Caco-2 (cell line): ENCODE measurements at regions not wholly inside any gene's neighbourhood (a gene's known extent, or its start where the extent isn't known, plus 50 kb on each side); places are given as distances from the start of the nearest gene placed in this dataset.
A peak's percentile ranks its signal among the peaks of the same experiment; 100 is the strongest.

Source experiments
- BruUV-seq: library from RNA; stranded (reverse); fragments of 400-500 nt; replicated peaks from 2 replicates; lab custom pipeline; 2021; lab: Mats Ljungman, UMichigan
- CTCF ChIA-PET: fragments of 300-600 bp; sonication (Branson Sonifier 250); formaldehyde crosslinking; loops from one replicate; lab custom pipeline; 2022; ENCODE audit warnings: antibody characterized with exemption; lab: Charles Lee
- POLR2A ChIA-PET: fragments of 300-600 bp; sonication (Branson Sonifier 250); formaldehyde crosslinking; loops from one replicate; lab custom pipeline; 2022; ENCODE audit warnings: antibody characterized with exemption; lab: Charles Lee
- DNase-seq, 2 experiments: peaks; one replicate each; pipeline versions ENCODE4 v3.0.0 to v3.0.0-alpha.2; 2020 to 2022
- H3K27me3 ChIP-seq: replicated peaks from 2 replicates; pipeline ENCODE4 v1.6.0; 2011; ENCODE audit warnings: low read length; ENCODE audit not compliant: control insufficient read depth, insufficient read depth
- H3K36me3 ChIP-seq: 2 replicates; pipeline ENCODE4 v1.5.1; 2011; ENCODE audit warnings: low read length; ENCODE audit not compliant: control insufficient read depth, insufficient read depth
- H3K4me1 ChIP-seq: fragments of 250-450 bp; sonication (Bioruptor Pico); 2 replicates; pipeline ENCODE4 v1.5.1; 2020; ENCODE audit warnings: mild to moderate bottlenecking
- H3K4me3 ChIP-seq: 2 replicates; pipeline ENCODE4 v1.5.1; 2011; ENCODE audit warnings: low read depth, mild to moderate bottlenecking, control low read depth, low read length
- H3K9me3 ChIP-seq: fragments of 250-450 bp; sonication (Bioruptor Pico); 2 replicates; pipeline ENCODE4 v1.5.1; 2020; ENCODE audit warnings: mild to moderate bottlenecking, moderate library complexity
- H3K27ac Mint-ChIP-seq: one replicate; pipeline ENCODE4 v1.8.0; 2022; ENCODE audit warnings: mixed read lengths; ENCODE audit not compliant: unreplicated experiment
- H3K27me3 Mint-ChIP-seq: one replicate; pipeline ENCODE4 v1.8.0; 2022; ENCODE audit warnings: mixed read lengths; ENCODE audit not compliant: insufficient read depth, unreplicated experiment
- H3K36me3 Mint-ChIP-seq: one replicate; pipeline ENCODE4 v1.8.0; 2022; ENCODE audit warnings: mild to moderate bottlenecking, mixed read lengths; ENCODE audit not compliant: insufficient read depth, unreplicated experiment
- H3K4me1 Mint-ChIP-seq: one replicate; pipeline ENCODE4 v1.8.0; 2022; ENCODE audit warnings: low read depth, mixed read lengths; ENCODE audit not compliant: unreplicated experiment
- H3K4me3 Mint-ChIP-seq: one replicate; pipeline ENCODE4 v1.8.0; 2022; ENCODE audit warnings: mild to moderate bottlenecking, moderate library complexity, mixed read lengths; ENCODE audit not compliant: unreplicated experiment
- H3K9me3 Mint-ChIP-seq: one replicate; pipeline ENCODE4 v1.8.0; 2022; ENCODE audit warnings: mixed read lengths; ENCODE audit not compliant: unreplicated experiment
- CTCF ChIP-seq, 2 experiments: fragments of 200-600 bp in 1 of 2; IDR thresholded peaks; 1 replicate in 1 of 2; 2 replicates in 1 of 2; pipeline versions ENCODE4 v1.5.1 to v1.8.0; 2011 to 2022; ENCODE audit warnings: antibody characterized with exemption in 1 of 2, control low read depth in 1 of 2, inconsistent platforms in 1 of 2, low read depth in 1 of 2, low read length in 1 of 2, mild to moderate bottlenecking in 1 of 2, moderate library complexity in 1 of 2; ENCODE audit not compliant: insufficient read depth in 1 of 2, severe bottlenecking in 1 of 2, unreplicated experiment in 1 of 2
- intact Hi-C: fragments of 100-400 bp; cut with micrococcal nuclease; formaldehyde crosslinking; loops from one replicate; pipeline ENCODE4 v1.10.0; 2022; ENCODE audit not compliant: unreplicated experiment

GRCh38 chr1:101653482-101653946 is 343.2 kb downstream of the OLFM3 start:
- no peaks in the 10 kb centered on the region for H3K36me3 ChIP-seq
- Mint-ChIP-seq H3K4me3 (no peak overlapping the region), H3K27me3 (no peaks in the 10 kb centered on the region), H3K4me1 (no peaks in the 10 kb centered on the region), H3K9me3 (no peaks in the 10 kb centered on the region), H3K36me3 (no peaks in the 10 kb centered on the region), H3K27ac (no peak overlapping the region)
- intact Hi-C loops = loop anchor here (1.0 to 5.0 kb wide), 2 partner anchors 538 to 779 kb away; no protein-coding TSS in a partner anchor
- no TSS peak for BruUV-seq
- peak; percentile 17 to 33 for TF ChIP-seq CTCF (IDR thresholded peaks at IDR 0.05; ENCODE audit: insufficient read depth in 1 of 2, low read depth in 1 of 2, low read length in 1 of 2, severe bottlenecking in 1 of 2, unreplicated experiment in 1 of 2)
- H3K4me1 ChIP-seq = no peaks in the 10 kb centered on the region
- peak; percentile 12 to 20 for DNase-seq
- POLR2A ChIA-PET = no interaction called here
- CTCF ChIA-PET = interaction anchor here (0.6 kb wide), 1 partner anchor 539 kb away, joined by 3 read pairs; no protein-coding TSS in a partner anchor
- H3K9me3 ChIP-seq = no peaks in the 10 kb centered on the region
- H3K27me3 ChIP-seq = no peaks in the 10 kb centered on the region
- no peak overlapping the region for H3K4me3 ChIP-seq

GRCh38 chr1:101664726-101665125 is 332.0 kb downstream of the OLFM3 start:
- no peaks in the 10 kb centered on the region for H3K27me3 Mint-ChIP-seq
- no peaks in the 10 kb centered on the region for H3K36me3 Mint-ChIP-seq
- DNase-seq = no peak
- ChIA-PET POLR2A (no interaction called here), CTCF (no interaction called here)
- intact Hi-C loops = no loop called here
- no peak overlapping the region for H3K4me3 Mint-ChIP-seq
- no TSS peak for BruUV-seq
- no peaks in the 10 kb centered on the region for H3K4me1 ChIP-seq
- no peak for TF ChIP-seq CTCF (IDR thresholded peaks at IDR 0.05; ENCODE audit: insufficient read depth in 1 of 2, low read depth in 1 of 2, low read length in 1 of 2, severe bottlenecking in 1 of 2, unreplicated experiment in 1 of 2)
- no peaks in the 10 kb centered on the region for H3K9me3 ChIP-seq
- no peaks in the 10 kb centered on the region for H3K36me3 ChIP-seq
- H3K27me3 ChIP-seq = no peaks in the 10 kb centered on the region
- no peak overlapping the region for H3K4me3 ChIP-seq
- no peaks in the 10 kb centered on the region for H3K4me1 Mint-ChIP-seq
- H3K9me3 Mint-ChIP-seq = peaks cover 9% of the 10 kb centered on the region
- no peak overlapping the region for H3K27ac Mint-ChIP-seq

- no peak overlapping the region for H3K4me3 Mint-ChIP-seq
- H3K36me3 Mint-ChIP-seq = no peaks in the 10 kb centered on the region
- no peaks in the 10 kb centered on the region for H3K27me3 Mint-ChIP-seq
- H3K27ac Mint-ChIP-seq = no peak overlapping the region
- H3K4me3 ChIP-seq = no peak overlapping the region
- H3K27me3 ChIP-seq = no peaks in the 10 kb centered on the region
- CTCF ChIA-PET = no interaction called here
- DNase-seq = no peak
- intact Hi-C loops = no loop called here
- H3K36me3 ChIP-seq = no peaks in the 10 kb centered on the region
- no peak for TF ChIP-seq CTCF (IDR thresholded peaks at IDR 0.05; ENCODE audit: insufficient read depth in 1 of 2, low read depth in 1 of 2, low read length in 1 of 2, severe bottlenecking in 1 of 2, unreplicated experiment in 1 of 2)
- H3K9me3 ChIP-seq = no peaks in the 10 kb centered on the region
- peaks cover 9% of the 10 kb centered on the region for H3K9me3 Mint-ChIP-seq
- H3K4me1 Mint-ChIP-seq = no peaks in the 10 kb centered on the region
- POLR2A ChIA-PET = no interaction called here
- no TSS peak for BruUV-seq
- no peaks in the 10 kb centered on the region for H3K4me1 ChIP-seq
Measured at GRCh38 chr1:101667761-101668160, 329.0 kb downstream of the OLFM3 start.
